ELF-1 (cell line): ENCODE measurements at regions not wholly inside any gene's neighbourhood (a gene's known extent, or its start where the extent isn't known, plus 50 kb on each side); places are given as distances from the start of the nearest gene placed in this dataset.
A peak's percentile ranks its signal among the peaks of the same experiment; 100 is the strongest.
"Not testable (repeated sequence)": the region's sequence is repeated elsewhere in the genome, so short reads cannot be mapped to it uniquely, and the experiment has no call there.

Experiments
- DNase-seq: peaks from one replicate; pipeline ENCODE4 v3.0.0-alpha.2; 2016; ENCODE audit warnings: low read depth, low spot score

DNA sequence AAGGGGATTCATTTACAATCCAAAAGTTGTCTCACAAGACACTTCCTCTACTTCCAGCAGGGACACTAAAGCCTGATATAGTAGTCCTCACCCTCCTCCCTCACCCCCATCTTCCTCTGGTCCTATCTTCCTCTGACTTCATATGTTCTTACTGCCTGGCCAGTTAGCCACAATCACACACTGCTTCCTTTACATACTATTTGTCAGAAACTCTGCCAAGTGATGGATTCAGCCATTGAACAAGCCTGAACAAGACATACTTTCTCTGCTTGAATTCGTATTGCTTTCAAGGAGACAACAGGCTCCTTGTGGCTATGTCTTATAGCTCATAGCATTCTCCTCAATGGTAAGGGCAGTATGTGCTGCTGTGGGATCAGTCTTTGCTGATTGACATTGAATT, 672.2 kb downstream of the BCL11A start:
- no peak for DNase-seq

DNA sequence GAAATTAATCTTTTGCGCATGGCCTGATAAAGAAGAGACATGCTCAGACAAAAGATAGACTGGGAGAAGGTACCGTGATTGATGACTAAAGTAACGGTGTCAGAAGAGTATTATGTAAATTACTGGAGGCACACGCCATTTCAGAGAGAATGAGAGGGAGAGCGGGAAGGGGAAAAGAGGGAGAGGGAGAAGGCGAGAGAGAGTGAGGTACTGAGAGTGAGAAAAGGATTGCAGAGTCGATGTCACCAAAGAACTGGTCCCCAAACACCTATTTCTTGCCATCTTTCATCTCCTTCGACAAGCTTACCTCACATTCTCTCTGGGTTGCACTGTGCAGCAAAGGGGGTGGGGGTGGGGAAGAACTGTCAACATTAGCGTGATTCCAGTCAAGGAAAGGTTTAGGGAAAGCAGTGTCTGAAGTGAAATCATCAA, 673.7 kb downstream of the BCL11A start:
- no peak for DNase-seq

DNA sequence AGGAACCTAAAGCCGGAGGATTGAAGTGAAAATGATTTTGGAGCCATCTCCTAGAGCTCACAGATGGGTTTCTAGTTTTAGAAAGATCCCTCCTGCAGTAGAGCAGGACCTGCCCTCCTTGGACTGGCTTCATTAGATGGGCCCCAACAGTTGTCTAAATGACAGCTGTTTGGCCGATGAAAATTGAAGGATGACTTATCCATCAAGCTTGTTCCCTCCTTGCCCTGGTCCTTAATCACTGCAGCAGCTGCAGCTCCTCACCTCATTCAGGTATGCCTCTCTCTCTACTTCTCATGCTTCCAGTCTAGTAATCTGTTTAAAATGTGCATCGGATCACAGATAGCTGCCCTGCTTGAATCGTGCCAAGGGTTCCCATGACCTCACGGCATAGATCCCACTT, 677.6 kb downstream of the BCL11A start:
- no peak for DNase-seq

DNA sequence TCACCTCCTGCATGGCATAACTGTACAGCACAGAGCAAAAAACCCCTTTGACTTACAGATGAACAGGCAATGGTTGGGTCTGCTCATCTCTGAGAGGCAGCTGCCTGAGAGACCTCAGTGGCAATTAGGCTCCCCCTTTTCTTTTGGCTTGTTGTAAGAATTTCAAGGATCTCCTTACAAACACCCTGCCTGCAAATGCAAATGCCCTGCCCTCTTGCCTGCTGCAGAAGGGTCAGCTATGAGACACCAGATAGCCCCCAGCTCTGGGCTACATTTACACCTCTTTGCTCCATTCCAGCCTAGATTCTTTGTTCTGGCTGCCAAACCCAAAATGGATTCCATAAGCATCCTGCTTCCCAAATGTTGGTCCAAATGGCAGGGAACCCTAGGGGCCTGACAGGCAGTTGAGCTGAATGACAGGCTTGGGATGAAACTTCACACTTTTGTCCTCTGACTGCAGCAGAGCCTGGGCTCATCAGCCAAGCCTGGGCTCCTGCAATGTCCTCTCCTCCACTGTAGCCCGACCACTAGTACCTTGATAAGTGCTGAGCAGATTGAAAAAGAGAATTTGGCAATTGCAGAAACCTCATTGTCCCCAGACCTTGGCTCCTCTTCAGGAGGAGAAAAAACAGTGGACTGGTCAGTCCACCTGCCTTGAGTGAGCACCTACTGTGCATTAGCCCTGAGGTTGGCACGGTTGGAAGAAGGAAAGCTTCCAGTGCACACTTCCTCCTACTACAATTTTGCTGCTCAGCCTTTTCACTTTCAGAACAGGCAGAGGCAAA, 678.3 kb downstream of the BCL11A start:
- peak; percentile 28 for DNase-seq

DNA sequence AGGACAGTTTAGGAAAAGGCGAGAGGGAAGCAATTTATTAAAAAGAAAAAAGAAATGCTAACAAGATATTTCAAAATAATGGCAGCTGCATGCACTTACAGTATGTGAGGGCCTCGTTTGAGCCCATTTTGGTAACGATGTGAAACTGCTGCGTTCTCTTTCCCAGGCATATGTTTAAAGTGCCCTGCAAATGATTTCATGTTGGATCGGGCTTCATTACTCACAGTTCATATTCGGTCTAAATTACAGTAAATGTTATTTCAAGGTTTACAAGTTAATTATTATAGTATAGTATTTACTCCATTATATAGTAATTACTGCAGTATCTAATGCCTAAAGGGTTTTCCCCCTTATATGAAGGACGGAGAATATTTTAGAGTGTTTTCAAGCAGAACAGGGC, 679.1 kb downstream of the BCL11A start:
- DNase-seq: no peak

DNA sequence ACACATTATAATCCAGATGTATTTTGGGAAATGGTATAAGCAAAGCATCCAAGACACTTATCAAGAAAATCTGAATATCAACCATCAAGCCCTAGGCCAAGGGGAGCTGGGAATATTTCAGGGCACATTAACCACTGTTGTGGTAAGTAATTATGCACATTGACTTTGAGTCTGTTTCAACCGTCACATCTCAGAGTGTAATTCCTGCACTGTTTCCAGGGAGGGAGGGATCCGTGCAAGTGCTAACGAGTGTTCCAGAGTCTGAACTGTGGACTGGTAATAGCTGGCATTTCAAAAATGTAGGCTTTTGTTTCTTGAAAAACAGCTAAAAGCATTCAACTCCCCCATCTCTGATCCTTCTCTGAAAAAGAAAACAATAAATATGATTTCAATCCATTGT, 681.6 kb downstream of the BCL11A start:
- no peak for DNase-seq

DNA sequence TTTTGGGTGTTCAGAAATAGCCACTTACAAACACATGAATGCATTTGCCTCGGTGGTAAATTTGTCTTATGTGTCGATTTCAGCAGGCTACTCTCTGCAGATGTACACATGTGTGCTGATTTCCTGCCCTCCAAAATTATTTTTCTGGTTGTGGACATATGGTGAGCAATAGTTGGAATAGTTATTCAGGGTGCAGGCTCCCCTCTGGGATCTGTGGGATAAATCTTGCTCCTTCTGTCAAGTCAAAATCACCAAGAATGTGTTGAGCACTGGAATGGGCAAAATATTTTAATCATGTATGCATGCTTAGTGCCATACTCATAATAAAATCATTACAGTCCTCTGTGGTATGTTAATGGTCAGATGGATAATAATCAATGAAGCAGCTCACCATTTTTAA, 684.5 kb downstream of the BCL11A start:
- DNase-seq: no peak

DNA sequence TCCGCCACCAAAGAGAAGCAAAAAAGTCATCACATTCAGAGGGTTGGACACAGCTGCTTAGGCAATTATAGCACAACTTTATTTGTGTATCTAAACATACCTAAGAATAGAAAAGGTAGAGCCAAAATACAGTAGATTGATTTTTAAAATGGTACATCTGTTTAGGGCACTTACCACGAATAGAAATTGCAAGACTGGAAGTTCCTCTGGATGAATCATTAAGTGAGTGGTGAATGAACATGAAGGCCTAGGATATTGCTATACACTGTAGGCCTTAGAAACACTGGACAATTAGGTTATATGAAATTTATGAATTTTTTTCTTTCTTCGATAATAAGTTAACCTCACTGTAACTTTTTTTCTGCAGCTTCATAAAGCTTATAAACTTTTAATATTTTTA, 687.0 kb downstream of the BCL11A start:
- no peak for DNase-seq

DNA sequence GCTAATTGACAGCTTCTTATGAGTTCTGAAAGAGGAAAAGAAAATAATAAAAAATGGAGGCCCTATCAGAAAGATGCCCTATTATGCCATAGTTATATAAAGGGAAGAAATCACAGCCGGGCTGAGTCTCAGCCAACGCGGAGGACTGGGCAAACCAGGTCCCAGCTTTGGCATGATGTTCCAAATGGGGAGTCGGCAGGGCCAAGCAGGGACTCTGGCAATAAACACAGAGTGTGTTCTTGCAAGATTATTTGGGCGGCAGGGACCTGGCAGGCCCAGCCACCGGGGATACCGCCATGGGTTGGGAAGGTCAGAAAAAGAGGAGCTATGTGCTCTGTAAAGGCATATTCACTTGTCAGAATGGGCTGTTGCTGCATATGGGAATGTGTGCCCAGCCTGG, 694.9 kb downstream of the BCL11A start:
- no peak for DNase-seq

DNA sequence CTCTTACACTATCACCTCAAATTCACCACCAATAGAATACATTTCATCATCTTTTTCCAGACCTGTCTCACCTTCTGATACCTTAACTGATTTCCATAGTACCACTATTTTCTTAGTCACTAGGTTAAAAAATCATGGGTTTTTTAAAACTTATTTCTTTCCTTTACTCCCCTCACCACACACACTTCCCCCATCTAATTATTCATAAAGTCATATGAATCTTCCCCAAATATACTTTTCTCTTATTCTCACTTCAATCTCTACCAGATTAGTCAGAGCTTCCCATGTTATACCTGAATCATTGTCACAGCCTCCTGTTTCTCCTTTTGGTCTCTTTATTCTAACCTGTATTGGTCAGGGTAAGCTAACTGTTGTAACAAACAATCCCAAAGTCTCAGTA, 696.3 kb downstream of the BCL11A start:
- DNase-seq: no peak

DNA sequence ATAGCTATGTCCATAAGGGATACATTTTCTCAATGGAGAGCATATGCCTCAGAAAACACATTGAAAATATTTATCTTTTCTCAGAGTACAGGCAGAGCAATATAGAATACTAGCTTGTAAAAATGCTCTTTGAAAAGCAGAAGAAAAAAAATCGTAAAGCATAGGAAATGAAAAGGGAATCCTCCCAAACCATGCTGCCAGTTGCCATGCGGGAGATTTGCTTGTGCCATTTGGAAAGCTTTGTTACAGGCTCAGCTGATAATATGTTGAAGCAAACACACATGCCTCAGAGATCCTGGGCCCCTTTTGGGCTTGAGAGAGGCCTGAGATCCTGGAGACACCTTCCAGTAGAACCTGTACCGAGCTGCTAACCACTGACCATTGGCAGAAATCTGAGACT, 697.1 kb downstream of the BCL11A start:
- no peak for DNase-seq

DNA sequence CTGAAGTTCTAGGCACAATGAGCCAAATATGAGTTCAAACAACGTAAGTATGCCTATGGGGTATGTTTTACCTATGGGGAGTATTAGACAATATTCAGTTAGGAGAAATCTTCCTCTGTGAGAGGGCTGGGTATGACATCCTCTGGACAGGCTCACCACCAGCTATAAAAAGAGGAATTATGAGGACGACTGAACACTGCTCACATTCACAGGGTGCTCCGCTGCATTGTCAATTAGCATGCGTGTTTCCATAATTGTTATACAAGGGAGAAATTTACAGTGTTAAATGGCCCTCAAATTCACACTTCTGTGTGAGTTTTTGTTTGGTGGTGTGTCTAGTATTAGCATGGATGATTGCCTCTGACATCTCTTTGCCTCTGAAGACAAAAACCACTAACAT, 700.4 kb downstream of the BCL11A start:
- no peak for DNase-seq

DNA sequence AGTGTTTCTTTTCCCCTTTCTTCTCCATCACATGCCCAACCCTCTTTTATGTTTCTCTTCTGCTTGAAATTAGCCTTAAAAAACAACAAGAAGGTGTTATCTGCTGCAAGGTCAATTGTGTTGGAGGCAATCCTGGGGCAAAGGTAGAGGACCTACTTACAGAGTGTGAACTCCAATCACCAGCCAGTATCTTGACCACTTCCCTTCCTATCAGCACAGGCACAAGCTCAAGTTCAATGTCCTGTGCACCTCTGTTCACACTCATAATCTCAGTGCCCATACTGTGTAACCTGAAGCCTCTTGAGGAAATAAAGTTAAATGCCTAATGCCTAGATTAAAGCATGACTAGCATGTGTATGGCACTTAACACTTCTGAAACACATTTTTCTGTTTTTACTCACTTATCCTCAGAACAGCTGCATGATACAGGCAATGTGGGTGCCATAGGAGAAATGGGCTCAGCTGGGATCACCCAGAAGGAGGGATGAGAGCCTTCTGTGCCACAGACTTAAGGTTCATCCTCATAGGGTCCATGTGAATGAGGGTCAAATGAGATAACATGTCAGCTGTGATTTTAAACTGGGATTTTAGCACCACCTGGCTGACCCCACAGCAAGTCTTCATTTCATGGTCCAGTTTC, 701.5 kb downstream of the BCL11A start:
- DNase-seq: no peak

DNA sequence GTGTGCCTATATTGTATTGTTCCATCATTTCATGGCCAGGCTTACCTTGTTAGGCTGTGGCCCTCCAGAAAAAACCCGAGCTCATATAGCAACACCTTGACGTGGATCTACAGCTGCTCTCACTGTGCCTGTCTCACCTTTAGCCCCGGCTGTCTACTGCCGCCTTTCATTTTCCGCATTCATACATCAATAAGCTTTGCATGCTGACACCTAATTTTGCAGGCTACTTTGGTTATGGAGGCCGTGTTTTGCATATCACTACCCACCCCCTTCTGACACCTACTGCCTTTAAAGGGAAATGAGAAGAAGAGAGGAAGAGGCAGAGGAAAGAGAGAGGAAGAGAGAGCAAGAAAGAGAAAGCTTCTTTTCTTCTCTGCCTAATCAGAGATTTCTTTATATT, 702.9 kb downstream of the BCL11A start:
- DNase-seq: no peak

DNA sequence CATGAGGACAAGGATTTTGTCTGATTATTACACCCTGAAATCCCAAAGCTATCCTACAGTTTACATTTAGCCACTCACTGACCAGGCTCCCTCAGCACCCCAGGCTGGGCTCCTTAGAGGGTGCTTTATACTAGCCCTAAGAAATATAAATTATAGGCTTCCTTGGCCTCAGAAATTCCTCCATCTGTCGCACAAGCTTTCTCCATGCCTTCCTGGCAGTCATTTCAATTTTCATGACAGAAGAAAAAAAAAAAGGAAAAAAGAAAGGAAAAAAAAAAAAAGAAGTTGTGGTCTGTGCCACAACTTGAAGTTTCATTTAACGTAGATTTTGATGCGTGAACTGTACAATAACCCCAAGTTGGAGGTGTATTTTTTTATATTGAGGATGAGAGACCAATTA, 719.5 kb downstream of the BCL11A start:
- no peak for DNase-seq

DNA sequence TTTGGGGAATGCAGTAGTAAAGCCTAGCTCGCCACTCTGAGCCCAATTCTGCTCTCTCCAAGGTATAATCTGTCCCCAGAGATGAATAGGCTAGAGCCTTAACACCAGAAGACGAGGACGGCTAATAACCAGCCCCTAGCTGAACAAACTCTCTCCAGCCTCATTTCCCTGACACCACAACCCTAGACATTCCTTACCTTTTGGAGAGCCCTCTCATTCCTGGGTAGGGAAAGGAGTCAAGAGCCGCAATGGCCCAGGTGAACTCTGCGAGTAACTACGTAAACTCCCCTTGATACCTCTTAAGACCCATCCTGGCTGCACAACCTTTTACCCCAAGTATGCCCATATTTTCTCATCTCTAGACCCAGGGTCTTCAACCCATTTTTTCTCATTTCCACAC, 722.9 kb downstream of the BCL11A start:
- no peak for DNase-seq

DNA sequence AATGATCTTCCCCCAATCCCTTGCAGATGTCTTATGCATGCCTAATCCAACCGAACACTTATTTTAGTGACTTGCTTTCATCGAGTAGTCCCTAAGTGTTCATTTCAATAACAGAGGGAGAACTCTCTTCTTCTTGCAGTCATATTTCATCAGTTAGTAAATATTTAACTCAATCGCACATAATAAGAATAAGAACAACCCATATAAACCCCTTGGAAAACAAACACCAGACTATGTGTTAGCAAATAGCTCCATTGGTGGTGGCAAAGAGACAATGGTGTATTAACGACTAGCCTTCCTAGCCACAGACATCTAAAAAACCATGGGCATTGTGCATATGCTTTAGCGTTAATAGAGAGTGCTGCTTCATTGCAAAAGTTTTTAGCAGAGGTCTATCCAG, 725.8 kb downstream of the BCL11A start:
- no peak for DNase-seq

DNA sequence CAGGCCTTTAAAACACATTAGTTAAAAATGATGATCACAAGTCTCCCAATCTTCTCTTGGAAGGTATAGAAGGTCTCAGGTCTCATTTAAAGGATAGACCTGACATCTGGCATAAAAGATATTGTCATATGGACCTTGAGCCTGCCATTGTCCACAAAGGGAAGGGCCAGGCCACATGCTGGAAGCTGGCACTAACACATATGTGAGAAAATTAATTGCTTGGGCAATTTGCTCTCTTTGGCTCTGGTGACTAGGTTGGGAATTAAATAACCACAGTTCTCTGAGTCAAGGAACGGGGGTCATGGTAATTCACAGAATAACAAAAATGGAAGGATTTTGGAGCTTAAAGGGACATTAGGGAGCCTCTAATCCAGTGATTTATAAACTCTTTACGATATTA, 727.3 kb downstream of the BCL11A start:
- no peak for DNase-seq

DNA sequence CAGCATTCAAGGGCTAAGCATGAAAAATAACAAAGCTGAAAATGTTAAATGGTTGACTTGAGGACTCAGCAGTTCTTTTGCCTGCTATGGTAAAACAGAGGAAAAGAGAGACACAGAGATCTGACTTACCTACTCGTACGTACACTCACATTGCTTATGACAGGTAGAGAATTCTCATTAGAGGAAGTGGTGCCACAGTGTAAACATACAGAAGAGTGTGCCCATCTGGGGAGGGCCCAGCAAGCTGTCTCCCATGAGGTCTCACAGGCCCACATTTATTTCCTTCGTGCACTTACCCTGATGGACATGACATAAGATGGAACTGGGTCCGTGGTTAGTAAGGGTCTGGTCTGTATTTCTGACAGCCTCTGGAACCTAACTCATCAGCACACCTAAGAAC, 729.1 kb downstream of the BCL11A start:
- DNase-seq: no peak

DNA sequence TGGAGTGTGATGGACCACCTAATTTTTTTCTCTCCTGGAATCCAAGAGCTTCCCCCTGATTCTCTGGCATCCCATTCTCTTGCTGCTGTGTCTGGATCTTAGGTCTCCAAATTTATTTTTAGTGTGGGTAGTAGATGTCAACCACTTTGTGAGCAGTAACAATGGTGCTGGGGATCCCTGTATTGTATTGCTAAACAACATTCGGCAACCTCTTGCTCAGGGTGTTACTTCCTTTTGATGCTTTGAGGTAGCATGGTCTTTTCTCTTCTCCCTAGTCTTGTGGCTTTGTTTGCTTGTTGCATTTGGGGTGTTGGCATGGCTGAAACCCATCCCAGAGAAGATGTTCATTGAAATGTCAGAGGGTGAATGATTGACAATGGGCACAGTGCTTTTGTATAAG, 737.4 kb downstream of the BCL11A start:
- DNase-seq: no peak

DNA sequence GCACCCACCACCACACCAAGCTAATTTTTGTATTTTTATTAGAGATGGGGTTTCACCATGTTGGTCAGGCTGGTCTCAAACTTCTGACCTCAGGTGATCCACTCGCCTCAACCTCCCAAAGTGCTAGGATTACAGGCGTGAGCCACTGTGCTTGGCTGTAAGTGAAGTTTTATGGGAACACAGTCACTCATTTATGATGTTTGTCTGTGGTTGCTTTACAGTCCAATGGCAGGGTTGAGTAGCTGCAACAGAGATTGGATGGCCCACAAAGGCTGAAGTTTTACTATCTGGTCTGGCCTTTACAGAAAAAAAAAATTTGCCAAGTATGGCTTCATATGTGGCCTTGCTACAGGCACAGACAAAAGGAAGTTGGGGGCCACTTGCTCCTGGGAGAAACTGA, 743.2 kb downstream of the BCL11A start:
- DNase-seq: not testable (repeated sequence)

DNA sequence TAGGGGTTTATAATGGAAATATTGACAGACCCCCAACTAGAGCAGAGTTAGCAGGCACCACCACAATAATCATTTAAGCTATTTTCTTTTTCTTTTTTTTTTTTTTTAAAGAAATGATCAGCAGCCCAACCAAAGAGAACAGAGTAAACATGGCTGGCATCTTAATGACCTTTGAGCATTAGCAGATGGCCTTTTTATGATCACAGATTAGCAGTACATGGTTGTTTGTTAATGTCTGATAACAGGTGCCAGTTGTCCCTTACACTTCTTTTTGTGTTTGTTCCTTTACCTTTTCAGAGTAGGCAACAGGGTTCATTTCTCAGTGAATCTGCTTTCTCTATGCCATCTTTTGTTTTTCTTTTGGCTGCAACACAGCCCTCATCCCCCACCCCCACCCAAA, 747.0 kb downstream of the BCL11A start:
- no peak for DNase-seq

DNA sequence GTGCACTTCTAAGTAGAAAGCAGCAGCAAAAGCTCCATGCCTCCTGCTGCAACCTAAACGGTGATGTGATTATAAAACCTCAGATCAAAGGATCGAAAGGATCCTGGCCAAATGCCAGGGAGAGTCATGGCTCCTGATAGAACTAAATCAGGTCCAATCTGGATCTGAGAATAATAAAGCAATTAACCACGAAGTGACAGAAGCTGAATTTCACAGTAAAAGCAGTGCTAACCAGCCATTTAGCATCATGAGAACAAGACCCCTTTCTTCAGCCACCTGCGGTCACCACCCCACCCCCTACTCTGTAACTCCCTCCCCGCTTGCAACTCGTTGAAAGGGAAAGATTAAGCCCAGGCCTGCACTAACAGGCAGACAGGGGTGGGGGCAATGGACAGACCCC, 748.7 kb downstream of the BCL11A start:
- DNase-seq: no peak

DNA sequence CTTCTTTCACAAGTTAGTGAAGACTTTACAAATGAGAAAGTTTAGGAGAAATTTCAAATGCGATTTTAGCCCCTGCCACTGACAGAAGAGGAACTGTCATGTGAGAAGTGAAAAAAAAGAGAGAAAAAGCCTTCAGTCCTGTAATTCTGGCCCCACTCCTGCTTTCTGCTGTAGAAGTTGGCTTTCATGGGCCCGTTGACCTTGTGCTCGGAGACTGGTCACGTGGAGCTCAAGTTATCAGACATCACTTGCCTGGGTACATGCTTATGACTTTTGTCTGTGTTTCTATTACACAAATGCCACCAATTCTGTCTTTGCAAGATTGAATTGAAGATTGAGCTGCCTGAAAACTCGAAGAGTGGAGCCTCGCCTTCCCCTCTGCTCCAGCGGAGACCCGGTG, 749.9 kb downstream of the BCL11A start:
- DNase-seq: no peak
